Thymus (tissue), 11 donors: ENCODE measurements at regions not wholly inside any gene's neighbourhood (a gene's known extent, or its start where the extent isn't known, plus 50 kb on each side); places are given as distances from the start of the nearest gene placed in this dataset.

Source experiments
- DNase-seq, 9 donors: peaks; one replicate each; pipeline ENCODE4 v3.0.0-alpha.2; 2013; ENCODE audit warnings: low spot score in 9 of 9, low read depth in 6 of 9, missing footprints in 1 of 9
- H3K27ac ChIP-seq, 2 donors: one replicate each; pipeline ENCODE4 v1.5.1; 2013; ENCODE audit warnings: control low read depth in 1 of 2, low read depth in 1 of 2, low read length in 1 of 2, mild to moderate bottlenecking in 1 of 2, moderate library complexity in 1 of 2
- H3K27me3 ChIP-seq, 2 donors: one replicate each; pipeline ENCODE4 v1.5.1; 2013; ENCODE audit warnings: low read length in 1 of 2; ENCODE audit not compliant: control insufficient read depth in 2 of 2, insufficient read depth in 1 of 2
- H3K36me3 ChIP-seq, 2 donors: one replicate each; pipeline ENCODE4 v1.5.1; 2013; ENCODE audit warnings: low read length in 1 of 2, mild to moderate bottlenecking in 1 of 2, moderate library complexity in 1 of 2; ENCODE audit not compliant: control insufficient read depth in 2 of 2, insufficient read depth in 2 of 2
- H3K4me1 ChIP-seq, 2 donors: one replicate each; pipeline ENCODE4 v1.5.1; 2013; ENCODE audit warnings: low read length in 2 of 2; ENCODE audit not compliant: control insufficient read depth in 2 of 2, insufficient read depth in 2 of 2
- H3K4me3 ChIP-seq, 2 donors: one replicate each; pipeline ENCODE4 v1.5.1; 2013; ENCODE audit warnings: low read length in 2 of 2, control low read depth in 1 of 2, mild to moderate bottlenecking in 1 of 2
- H3K9me3 ChIP-seq, 2 donors: one replicate each; pipeline ENCODE4 v1.5.1; 2013; ENCODE audit warnings: low read length in 1 of 2, mild to moderate bottlenecking in 1 of 2; ENCODE audit not compliant: control insufficient read depth in 2 of 2, insufficient read depth in 1 of 2
- WGBS: extraction: QIAGEN DNeasy Blood & Tissue Kit; methylation state at CpG from one replicate; pipeline ENCODE4 v1.1.7; 2013; 5-methylcytosine and 5-hydroxymethylcytosine counted together
- donor health status: healthy.

DNA sequence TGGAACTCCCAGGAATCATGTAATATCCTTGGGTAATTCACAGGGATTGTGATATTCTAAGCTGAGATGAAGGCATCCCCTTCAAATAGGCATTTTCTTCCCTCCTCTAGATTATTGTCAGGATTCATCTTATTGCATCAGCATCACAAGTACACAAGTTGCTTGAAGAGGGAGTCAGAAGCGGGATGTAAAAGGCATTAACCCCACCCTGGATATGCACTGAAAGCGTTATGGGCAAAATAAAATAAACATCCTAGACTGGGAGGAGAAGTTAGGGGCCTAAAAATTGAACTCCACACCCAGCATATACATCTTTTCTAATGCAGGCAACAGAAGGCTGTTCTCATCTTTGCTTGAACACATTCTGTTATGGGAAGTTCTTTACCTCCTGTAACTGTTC lies 381.2 kb downstream of the SETD4 start:
- DNase-seq = no peak
- WGBS = 97% methylated on average over 2 of the region's 2 CpGs
- Histone ChIP-seq H3K4me1 (no peaks in the 10 kb centered on the region), H3K27ac (no peak overlapping the region), H3K36me3 (no peaks in the 10 kb centered on the region), H3K9me3 (no peaks in the 10 kb centered on the region), H3K27me3 (no peaks in the 10 kb centered on the region), H3K4me3 (no peak overlapping the region)

DNA sequence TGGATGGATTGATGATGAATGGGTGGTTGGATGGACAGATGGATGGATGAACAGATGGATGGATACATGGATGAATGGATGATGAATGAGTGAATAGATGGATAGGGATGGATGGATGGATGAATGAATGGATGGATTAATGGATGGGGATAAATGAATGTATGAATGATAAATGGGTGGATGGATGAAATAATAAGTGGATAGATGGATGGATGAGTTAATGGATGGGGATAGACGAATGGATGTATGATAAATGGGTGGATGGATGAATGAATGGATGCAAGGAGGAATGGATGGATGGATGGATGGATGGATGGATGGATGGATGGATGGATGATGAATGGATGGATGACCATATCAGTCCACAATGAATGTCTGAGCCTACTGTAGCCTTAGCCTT lies 381.9 kb downstream of the SETD4 start:
- Histone ChIP-seq H3K4me3 (no peak overlapping the region), H3K36me3 (no peaks in the 10 kb centered on the region), H3K9me3 (no peaks in the 10 kb centered on the region), H3K4me1 (no peaks in the 10 kb centered on the region), H3K27ac (no peak overlapping the region), H3K27me3 (no peaks in the 10 kb centered on the region)
- no peak for DNase-seq
- 91% methylated on average over 1 of the region's 1 CpG for WGBS

DNA sequence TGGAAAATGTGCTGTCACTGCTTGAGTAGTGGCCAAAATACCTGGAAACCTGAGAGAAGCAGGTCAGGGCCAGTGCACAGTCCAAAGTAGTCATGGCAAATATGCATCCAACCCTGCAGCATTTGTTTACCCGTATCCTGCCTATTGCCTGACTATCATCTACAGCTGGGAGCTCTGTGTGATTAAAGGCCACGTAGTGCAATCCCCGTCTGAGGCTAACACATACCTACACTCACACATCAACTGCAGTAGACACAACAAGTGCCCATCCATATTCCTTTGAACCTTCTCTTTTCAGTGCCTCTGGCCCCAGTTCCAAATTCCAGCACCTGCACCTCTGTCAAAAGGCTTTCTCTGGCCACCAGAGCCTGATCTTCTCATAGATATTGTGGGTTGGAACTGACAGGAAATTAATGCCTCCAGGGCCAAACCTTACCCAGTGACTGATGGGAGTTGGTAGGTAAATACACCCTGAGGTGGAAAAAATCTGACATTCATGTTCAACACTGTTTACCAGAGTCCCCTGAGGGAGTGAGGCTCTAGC lies 383.0 kb downstream of the SETD4 start:
- H3K27ac ChIP-seq = no peak overlapping the region
- no peaks in the 10 kb centered on the region for H3K27me3 ChIP-seq
- DNase-seq = no peak
- 91% methylated on average over 3 of the region's 3 CpGs for WGBS
- H3K4me1 ChIP-seq = no peaks in the 10 kb centered on the region
- no peaks in the 10 kb centered on the region for H3K36me3 ChIP-seq
- no peak overlapping the region for H3K4me3 ChIP-seq
- H3K9me3 ChIP-seq = no peaks in the 10 kb centered on the region

DNA sequence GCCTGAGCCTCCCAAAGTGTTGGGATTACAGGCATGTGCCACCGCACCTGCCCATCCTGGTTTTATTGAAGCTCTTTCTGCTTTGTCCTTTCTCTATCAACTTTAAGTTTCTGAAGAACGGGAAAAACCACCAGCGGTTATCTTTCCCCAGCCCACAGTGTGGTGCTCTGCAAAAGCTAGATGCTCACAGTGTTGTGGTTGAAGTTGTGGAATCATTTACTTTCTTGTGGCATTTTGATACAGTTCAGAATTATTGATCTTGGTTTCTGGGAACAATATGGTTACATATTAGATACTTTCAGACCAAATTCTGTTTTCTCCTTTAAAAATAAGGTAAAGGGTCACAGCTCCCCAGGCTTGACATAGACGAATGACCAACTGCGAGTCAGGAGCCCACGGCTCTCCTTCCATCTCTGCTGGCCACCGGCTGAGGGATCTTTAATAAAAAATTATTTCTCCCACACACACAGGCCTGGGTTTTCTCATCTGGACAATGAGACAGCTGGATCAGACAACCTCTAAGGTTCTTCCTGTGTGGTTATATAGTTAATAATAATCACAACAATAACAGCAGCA lies 385.3 kb downstream of the SETD4 start:
- no peak for DNase-seq
- 88% methylated on average over 7 of the region's 7 CpGs for WGBS
- Histone ChIP-seq H3K4me3 (no peak overlapping the region), H3K4me1 (no peaks in the 10 kb centered on the region), H3K36me3 (no peaks in the 10 kb centered on the region), H3K27ac (no peak overlapping the region), H3K27me3 (no peaks in the 10 kb centered on the region), H3K9me3 (no peaks in the 10 kb centered on the region)

DNA sequence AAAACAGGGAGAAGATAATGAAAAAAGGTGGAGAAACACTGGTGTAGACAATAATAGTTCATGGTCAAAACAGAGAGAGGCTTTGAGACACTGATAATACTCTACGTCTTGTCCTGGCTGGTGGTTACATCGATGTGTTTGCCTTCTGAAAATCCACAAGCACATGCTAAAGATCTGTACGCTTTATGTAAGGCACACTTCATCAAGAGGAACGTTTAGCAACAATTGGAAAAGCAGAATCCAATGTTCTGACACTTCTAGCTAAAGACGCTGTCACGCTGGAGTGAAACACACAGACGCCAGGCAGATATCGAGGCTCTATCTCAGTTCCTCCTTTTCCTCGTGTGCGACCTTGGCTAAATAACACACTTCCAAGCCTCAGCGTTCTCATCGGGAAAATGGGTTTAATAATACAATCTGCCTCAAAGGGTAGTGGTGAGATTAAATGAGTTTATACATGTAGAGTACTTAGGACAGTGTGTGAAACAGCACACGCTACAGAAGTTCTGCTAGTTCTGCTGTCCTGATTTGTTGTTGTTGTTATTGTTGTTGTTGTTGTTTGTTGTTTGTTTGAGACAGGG lies 386.1 kb downstream of the SETD4 start:
- Histone ChIP-seq H3K27me3 (no peaks in the 10 kb centered on the region), H3K4me1 (no peaks in the 10 kb centered on the region), H3K36me3 (no peaks in the 10 kb centered on the region), H3K9me3 (no peaks in the 10 kb centered on the region), H3K27ac (no peak overlapping the region), H3K4me3 (no peak overlapping the region)
- DNase-seq = no peak
- 91% methylated on average over 13 of the region's 13 CpGs for WGBS

DNA sequence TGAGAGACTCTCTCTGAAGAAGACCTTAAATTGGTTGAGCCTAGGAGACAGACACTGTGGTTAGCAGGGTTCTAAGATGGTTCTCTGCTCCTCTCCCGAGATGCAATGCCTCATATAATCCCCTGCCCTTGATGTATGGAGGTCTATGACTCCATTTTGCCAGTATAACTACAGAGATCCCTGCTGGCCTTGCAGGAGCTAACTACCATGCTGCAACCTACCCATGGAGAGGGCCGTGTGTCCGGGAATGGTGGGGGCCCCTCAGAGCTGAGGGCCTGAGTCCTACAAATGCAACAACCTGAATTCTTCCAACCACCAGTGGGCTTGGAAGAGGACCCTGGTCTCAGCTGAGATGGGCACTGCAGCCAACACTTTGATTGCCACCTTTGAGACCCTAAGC lies 388.0 kb downstream of the SETD4 start:
- 94% methylated on average over 3 of the region's 3 CpGs for WGBS
- no peak for DNase-seq
- no peak overlapping the region for H3K27ac ChIP-seq
- no peak overlapping the region for H3K4me3 ChIP-seq
- H3K4me1 ChIP-seq = no peaks in the 10 kb centered on the region
- no peaks in the 10 kb centered on the region for H3K36me3 ChIP-seq
- no peaks in the 10 kb centered on the region for H3K27me3 ChIP-seq
- H3K9me3 ChIP-seq = no peaks in the 10 kb centered on the region

DNA sequence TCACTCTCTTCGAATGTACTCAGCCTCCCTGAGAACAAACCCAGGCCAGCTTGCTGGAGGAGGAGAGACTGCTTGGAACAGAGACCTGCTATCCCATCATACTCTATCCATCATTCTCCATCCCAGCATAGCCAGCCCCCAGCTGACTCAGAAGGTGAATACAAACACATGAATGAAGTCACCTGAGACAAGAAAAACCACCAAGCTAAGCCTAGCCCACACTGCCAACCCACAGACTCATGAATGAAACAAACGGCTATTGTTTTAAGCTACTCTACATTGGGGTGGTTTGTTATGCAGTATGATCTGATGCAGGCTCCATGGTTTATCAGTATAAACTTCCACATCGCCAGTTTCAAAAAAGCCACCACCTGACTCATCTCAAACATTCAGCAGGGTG lies 395.6 kb downstream of the SETD4 start:
- no peak for DNase-seq
- no peak overlapping the region for H3K4me3 ChIP-seq

DNA sequence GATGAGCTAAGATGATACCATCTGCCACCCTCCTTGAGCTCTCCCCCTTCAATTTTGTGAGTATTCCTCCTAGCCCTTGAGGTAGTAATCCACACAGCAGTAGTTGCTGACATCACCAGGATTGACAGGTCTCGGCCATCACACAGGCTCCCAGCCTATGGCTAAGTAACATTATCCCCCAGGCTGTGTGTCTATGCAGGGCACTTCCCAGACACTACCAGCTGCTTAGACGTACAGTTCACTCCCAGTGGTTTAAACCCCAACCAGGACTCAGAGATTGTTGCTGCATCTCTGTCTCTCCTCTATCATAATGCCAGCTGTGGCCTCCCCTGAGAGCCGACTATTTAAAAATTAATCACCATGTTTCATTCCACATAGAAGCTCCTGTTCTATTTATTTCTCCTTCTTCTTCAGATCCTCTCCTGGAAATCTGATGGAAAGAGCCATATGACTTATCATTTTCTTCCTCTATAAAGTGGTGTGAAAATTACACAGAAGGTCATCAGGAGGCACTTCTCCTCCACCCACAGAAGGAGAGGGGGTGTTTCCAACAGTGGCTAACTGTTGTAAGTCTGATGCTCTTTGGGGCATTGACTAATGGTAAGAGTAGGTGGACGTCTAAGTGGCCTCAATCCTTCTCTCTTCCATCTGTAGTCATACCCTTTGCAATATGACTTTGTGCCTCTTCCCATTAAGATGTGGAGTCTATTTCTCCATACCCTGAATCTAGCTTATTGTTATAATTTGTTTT lies 396.3 kb downstream of the SETD4 start:
- Histone ChIP-seq H3K27me3 (no peaks in the 10 kb centered on the region), H3K9me3 (no peaks in the 10 kb centered on the region), H3K27ac (no peak overlapping the region), H3K4me1 (no peaks in the 10 kb centered on the region), H3K36me3 (no peaks in the 10 kb centered on the region), H3K4me3 (no peak overlapping the region)
- 96% methylated on average over 4 of the region's 4 CpGs for WGBS
- DNase-seq = no peak

More for the DNA sequence above, 395.6 kb downstream of the SETD4 start:
- 84% methylated on average over 3 of the region's 3 CpGs for WGBS
- Histone ChIP-seq H3K4me1 (no peaks in the 10 kb centered on the region), H3K36me3 (no peaks in the 10 kb centered on the region), H3K27ac (no peak overlapping the region), H3K9me3 (no peaks in the 10 kb centered on the region), H3K27me3 (no peaks in the 10 kb centered on the region)

DNA sequence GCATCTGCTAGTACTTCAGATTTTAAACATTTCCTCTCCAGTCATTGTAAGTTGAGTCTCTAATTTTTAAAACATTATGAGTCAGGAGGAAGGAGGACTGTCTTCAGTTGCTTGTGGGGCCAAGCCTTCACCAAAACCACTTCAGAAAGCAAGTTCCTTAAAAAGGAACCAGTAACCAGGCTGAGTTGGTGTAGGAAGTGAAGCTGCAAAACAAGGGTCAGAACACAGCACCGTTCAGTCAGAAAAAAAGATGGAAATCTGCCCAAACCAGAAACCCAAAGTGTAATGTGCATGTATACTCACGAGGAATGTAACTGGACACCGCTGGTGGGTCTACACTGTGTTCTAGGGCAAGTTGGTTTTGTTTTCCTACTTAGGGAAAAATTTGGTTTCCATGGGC lies 402.1 kb downstream of the SETD4 start:
- H3K9me3 ChIP-seq = no peaks in the 10 kb centered on the region
- H3K27me3 ChIP-seq = no peaks in the 10 kb centered on the region
- no peaks in the 10 kb centered on the region for H3K36me3 ChIP-seq
- peak in 5 of 9 donors; percentile 2 to 33 (median 5) for DNase-seq
- 11% methylated on average over 3 of the region's 3 CpGs for WGBS
- peaks cover 0 to 5% of the 10 kb centered on the region in 2 donors for H3K4me1 ChIP-seq
- H3K27ac ChIP-seq = peak overlapping the region in 1 of 2 donors; percentile 42
- no peak overlapping the region for H3K4me3 ChIP-seq
